H1 (cell line): ENCODE measurements at regions not wholly inside any gene's neighbourhood (a gene's known extent, or its start where the extent isn't known, plus 50 kb on each side); places are given as distances from the start of the nearest gene placed in this dataset.

Source experiments
- EP300 ChIP-seq, 2 experiments: IDR thresholded peaks; 1 replicate in 1 of 2; 2 replicates in 1 of 2; pipeline ENCODE4 v1.6.1; 2011 to 2012; ENCODE audit warnings: low read depth in 2 of 2, low read length in 2 of 2, mild to moderate bottlenecking in 2 of 2, borderline replicate concordance in 1 of 2, inconsistent platforms in 1 of 2, moderate library complexity in 1 of 2
- GTF2F1 ChIP-seq: IDR thresholded peaks from 2 replicates; pipeline ENCODE4 v1.6.1; 2012; ENCODE audit warnings: low read depth, low read length, improper control_type of control experiment, borderline replicate concordance
- NRF1 ChIP-seq: IDR thresholded peaks from 2 replicates; pipeline ENCODE4 v1.6.1; 2011; ENCODE audit warnings: mild to moderate bottlenecking, low read depth, low read length, improper control_type of control experiment
- POU5F1 ChIP-seq: IDR thresholded peaks from 2 replicates; pipeline ENCODE4 v1.6.1; 2011; ENCODE audit warnings: low read depth, mild to moderate bottlenecking, low read length, moderate library complexity
- RNF2 ChIP-seq: fragments of 200-900, 300-1000 bp; sonication (generic); IDR thresholded peaks from 2 replicates; pipeline ENCODE4 v1.7.1; 2016; ENCODE audit warnings: borderline replicate concordance, low read depth, mild to moderate bottlenecking, antibody characterized with exemption, low read length; ENCODE audit not compliant: poor library complexity, severe bottlenecking; ENCODE audit errors: missing control alignments
- TF ChIP-seq, protein P1 (sequence below): IDR thresholded peaks from 2 replicates; pipeline ENCODE4 v1.6.1; 2012; ENCODE audit warnings: inconsistent platforms
- TF ChIP-seq, protein P2 (sequence below): IDR thresholded peaks from 2 replicates; pipeline ENCODE4 v1.6.1; 2012; ENCODE audit warnings: inconsistent platforms

DNA sequence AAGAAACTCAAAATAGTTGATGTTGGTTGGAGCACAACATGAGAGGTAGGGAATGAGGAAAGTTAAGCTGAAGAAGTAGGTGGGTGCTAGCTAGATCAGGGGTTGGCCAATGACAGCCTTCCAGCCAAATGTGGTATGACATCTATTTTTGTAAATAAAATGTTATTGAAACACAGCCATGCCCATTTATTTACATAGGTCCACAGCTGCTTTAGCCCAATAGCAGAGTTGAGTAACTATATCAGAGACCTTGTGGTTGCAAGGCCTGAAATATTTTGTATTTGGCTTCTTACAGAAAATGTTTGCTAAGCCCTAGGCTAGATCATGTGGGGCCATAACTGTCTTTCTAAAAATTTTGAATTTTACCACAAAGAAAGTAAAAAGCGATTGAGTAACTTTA, 234.9 kb upstream of the CTSO start (continued):
- TF ChIP-seq, protein P1, sequence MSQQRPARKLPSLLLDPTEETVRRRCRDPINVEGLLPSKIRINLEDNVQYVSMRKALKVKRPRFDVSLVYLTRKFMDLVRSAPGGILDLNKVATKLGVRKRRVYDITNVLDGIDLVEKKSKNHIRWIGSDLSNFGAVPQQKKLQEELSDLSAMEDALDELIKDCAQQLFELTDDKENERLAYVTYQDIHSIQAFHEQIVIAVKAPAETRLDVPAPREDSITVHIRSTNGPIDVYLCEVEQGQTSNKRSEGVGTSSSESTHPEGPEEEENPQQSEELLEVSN: no peak
- TF ChIP-seq POU5F1 (no peak), RNF2 (no peak), EP300 (IDR thresholded peaks at IDR 0.05; ENCODE audit: borderline replicate concordance in 1 of 2, low read depth in 2 of 2, low read length in 2 of 2) (no peak), NRF1 (no peak), GTF2F1 (no peak)
- TF ChIP-seq, protein P2, sequence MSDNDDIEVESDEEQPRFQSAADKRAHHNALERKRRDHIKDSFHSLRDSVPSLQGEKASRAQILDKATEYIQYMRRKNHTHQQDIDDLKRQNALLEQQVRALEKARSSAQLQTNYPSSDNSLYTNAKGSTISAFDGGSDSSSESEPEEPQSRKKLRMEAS: no peak
